K562 (cell line): ENCODE measurements at regions not wholly inside any gene's neighbourhood (a gene's known extent, or its start where the extent isn't known, plus 50 kb on each side); places are given as distances from the start of the nearest gene placed in this dataset.
A peak's percentile ranks its signal among the peaks of the same experiment; 100 is the strongest.

Experiments used
- DACH1 ChIP-seq: fragments of 450-650 bp; IDR thresholded peaks from 2 replicates; pipeline ENCODE4 v1.6.1; 2018; ENCODE audit not compliant: partially characterized antibody
- GTF2A2 ChIP-seq: IDR thresholded peaks from 2 replicates; pipeline ENCODE4 v1.6.1; 2016; ENCODE audit warnings: mild to moderate bottlenecking, missing genetic modification characterization, missing compliant biosample characterization
- LCOR ChIP-seq: sonication (generic); formaldehyde crosslinking; IDR thresholded peaks from 2 replicates; pipeline ENCODE4 v1.8.0; 2022; ENCODE audit warnings: mild to moderate bottlenecking, missing genetic modification reagents
- MECOM ChIP-seq: fragments of 250-450 bp; sonication (Bioruptor Pico); IDR thresholded peaks from 2 replicates; pipeline ENCODE4 v1.8.0; 2022; ENCODE audit warnings: inconsistent platforms
- NCOA6 ChIP-seq: fragments of 450-650 bp; IDR thresholded peaks from 2 replicates; pipeline ENCODE4 v1.6.1; 2017; ENCODE audit warnings: mild to moderate bottlenecking
- PHF20 ChIP-seq: fragments of 450-650 bp; IDR thresholded peaks from 2 replicates; pipeline ENCODE4 v1.6.1; 2018; ENCODE audit not compliant: partially characterized antibody
- SMAD2 ChIP-seq: fragments of 150-350 bp; IDR thresholded peaks from 2 replicates; pipeline ENCODE4 v1.6.1; 2014; ENCODE audit warnings: low read depth, mild to moderate bottlenecking, low read length
- SREBF1 ChIP-seq: fragments of 150-350 bp; IDR thresholded peaks from 2 replicates; pipeline ENCODE4 v1.6.1; 2014; ENCODE audit warnings: antibody characterized with exemption, low read depth, low read length, borderline replicate concordance
- SREBF2 ChIP-seq: sonication (generic); formaldehyde crosslinking; IDR thresholded peaks from 2 replicates; pipeline ENCODE4 v1.4.0; 2020; ENCODE audit warnings: mild to moderate bottlenecking, missing genetic modification reagents
- ZBTB1 ChIP-seq: sonication (generic); formaldehyde crosslinking; IDR thresholded peaks from 2 replicates; pipeline ENCODE4 v1.8.1; 2023; ENCODE audit warnings: missing genetic modification reagents, low read depth, mild to moderate bottlenecking, borderline replicate concordance
- ZNF143 ChIP-seq: sonication (generic); formaldehyde crosslinking; IDR thresholded peaks from 2 replicates; pipeline ENCODE4 v1.9.0; 2022; ENCODE audit warnings: mild to moderate bottlenecking, missing genetic modification reagents
- ZNF354B ChIP-seq: fragments of 250-450 bp; sonication (Bioruptor Pico); IDR thresholded peaks from 2 replicates; pipeline ENCODE4 v1.4.0; 2020
- ZNF699 ChIP-seq: fragments of 250-450 bp; sonication (Bioruptor Pico); IDR thresholded peaks from 2 replicates; pipeline ENCODE4 v1.8.0; 2021; ENCODE audit warnings: mild to moderate bottlenecking, moderate library complexity; ENCODE audit not compliant: insufficient replicate concordance
- TF ChIP-seq, protein P1 (sequence below): fragments of 150-350 bp; conservative IDR thresholded peaks from 2 replicates; pipeline ENCODE4 v1.6.1; 2014; ENCODE audit warnings: low read length
- TF ChIP-seq, protein P2 (sequence below): fragments of 450-650 bp; IDR thresholded peaks from 2 replicates; pipeline ENCODE4 v1.6.1; 2016; ENCODE audit warnings: low read depth, mild to moderate bottlenecking, moderate library complexity
- TF ChIP-seq, protein P3 (sequence below), 2 experiments: fragments of 150-350 bp in 1 of 2; IDR thresholded peaks; 2 replicates each; pipeline ENCODE4 v1.6.1; 2012 to 2016; ENCODE audit warnings: low read depth in 2 of 2, low read length in 2 of 2, mild to moderate bottlenecking in 1 of 2, moderate library complexity in 1 of 2
- TF ChIP-seq, protein P4 (sequence below): fragments of 250-450 bp; sonication (Bioruptor Pico); IDR thresholded peaks from 2 replicates; pipeline ENCODE4 v1.5.0; 2022; ENCODE audit warnings: mild to moderate bottlenecking
- TF ChIP-seq, protein P5 (sequence below): fragments of 450-650 bp; formaldehyde crosslinking; IDR thresholded peaks from 2 replicates; pipeline ENCODE4 v1.4.0; 2022; ENCODE audit warnings: mild to moderate bottlenecking, moderate library complexity

DNA sequence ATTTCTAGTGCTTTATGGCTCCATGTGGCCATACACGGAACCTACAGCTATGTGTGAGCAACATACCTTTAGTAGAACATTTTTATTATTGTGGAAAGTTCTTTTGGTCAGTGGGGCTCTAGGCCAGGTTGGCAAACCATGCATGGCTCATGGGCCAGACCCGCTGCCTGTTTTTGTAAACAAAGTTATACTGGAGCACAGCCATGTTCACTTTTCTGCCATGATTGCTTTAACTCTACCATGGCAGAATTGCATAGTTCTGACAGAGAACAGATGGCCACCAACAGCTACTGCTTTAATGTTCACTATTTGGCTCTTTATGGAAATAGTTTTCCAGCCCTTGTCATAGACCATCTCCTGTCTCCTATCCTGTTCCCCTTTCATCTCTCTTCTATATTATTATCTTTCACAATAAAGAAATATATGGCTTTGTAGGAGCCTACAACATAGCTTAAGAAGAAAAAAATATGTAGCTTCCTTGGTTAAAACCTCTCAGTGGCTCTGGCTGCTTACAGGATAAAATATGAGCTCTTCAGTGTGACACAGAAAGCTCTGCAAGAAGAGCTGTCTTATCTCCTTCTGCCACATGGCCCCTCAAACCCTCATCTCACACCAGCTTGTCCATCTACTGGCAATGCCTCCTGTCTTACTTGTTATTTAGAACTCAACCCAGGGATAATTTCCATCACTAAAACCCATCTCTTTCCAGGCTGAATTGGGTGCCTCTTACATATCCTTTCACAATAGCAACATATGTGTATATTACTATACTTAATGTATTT is 54.6 kb upstream of the RWDD3 start (continued):
- TF ChIP-seq DACH1 (no peak), SMAD2 (no peak), ZNF699 (CRISPR knock-in tag) (no peak), SREBF1 (no peak), ZBTB1 (CRISPR knock-in tag) (no peak), MECOM (CRISPR knock-in tag) (peak; percentile 3; the same call in 1 of the 2 replicates), ZNF354B (CRISPR knock-in tag) (no peak), GTF2A2 (no peak), SREBF2 (CRISPR knock-in tag) (no peak), ZNF143 (CRISPR knock-in tag) (no peak), NCOA6 (no peak), PHF20 (no peak), LCOR (CRISPR knock-in tag) (peak; percentile 53)
- TF ChIP-seq, protein P1, sequence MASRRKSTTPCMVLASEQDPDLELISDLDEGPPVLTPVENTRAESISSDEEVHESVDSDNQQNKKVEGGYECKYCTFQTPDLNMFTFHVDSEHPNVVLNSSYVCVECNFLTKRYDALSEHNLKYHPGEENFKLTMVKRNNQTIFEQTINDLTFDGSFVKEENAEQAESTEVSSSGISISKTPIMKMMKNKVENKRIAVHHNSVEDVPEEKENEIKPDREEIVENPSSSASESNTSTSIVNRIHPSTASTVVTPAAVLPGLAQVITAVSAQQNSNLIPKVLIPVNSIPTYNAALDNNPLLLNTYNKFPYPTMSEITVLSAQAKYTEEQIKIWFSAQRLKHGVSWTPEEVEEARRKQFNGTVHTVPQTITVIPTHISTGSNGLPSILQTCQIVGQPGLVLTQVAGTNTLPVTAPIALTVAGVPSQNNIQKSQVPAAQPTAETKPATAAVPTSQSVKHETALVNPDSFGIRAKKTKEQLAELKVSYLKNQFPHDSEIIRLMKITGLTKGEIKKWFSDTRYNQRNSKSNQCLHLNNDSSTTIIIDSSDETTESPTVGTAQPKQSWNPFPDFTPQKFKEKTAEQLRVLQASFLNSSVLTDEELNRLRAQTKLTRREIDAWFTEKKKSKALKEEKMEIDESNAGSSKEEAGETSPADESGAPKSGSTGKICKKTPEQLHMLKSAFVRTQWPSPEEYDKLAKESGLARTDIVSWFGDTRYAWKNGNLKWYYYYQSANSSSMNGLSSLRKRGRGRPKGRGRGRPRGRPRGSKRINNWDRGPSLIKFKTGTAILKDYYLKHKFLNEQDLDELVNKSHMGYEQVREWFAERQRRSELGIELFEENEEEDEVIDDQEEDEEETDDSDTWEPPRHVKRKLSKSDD = no peak
- TF ChIP-seq, protein P2, sequence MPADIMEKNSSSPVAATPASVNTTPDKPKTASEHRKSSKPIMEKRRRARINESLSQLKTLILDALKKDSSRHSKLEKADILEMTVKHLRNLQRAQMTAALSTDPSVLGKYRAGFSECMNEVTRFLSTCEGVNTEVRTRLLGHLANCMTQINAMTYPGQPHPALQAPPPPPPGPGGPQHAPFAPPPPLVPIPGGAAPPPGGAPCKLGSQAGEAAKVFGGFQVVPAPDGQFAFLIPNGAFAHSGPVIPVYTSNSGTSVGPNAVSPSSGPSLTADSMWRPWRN = no peak
- TF ChIP-seq, protein P3, sequence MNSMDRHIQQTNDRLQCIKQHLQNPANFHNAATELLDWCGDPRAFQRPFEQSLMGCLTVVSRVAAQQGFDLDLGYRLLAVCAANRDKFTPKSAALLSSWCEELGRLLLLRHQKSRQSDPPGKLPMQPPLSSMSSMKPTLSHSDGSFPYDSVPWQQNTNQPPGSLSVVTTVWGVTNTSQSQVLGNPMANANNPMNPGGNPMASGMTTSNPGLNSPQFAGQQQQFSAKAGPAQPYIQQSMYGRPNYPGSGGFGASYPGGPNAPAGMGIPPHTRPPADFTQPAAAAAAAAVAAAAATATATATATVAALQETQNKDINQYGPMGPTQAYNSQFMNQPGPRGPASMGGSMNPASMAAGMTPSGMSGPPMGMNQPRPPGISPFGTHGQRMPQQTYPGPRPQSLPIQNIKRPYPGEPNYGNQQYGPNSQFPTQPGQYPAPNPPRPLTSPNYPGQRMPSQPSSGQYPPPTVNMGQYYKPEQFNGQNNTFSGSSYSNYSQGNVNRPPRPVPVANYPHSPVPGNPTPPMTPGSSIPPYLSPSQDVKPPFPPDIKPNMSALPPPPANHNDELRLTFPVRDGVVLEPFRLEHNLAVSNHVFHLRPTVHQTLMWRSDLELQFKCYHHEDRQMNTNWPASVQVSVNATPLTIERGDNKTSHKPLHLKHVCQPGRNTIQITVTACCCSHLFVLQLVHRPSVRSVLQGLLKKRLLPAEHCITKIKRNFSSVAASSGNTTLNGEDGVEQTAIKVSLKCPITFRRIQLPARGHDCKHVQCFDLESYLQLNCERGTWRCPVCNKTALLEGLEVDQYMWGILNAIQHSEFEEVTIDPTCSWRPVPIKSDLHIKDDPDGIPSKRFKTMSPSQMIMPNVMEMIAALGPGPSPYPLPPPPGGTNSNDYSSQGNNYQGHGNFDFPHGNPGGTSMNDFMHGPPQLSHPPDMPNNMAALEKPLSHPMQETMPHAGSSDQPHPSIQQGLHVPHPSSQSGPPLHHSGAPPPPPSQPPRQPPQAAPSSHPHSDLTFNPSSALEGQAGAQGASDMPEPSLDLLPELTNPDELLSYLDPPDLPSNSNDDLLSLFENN (IDR thresholded peaks at IDR 0.05; ENCODE audit: low read depth in 2 of 2, low read length in 2 of 2) = peak in 1 of 2 experiments; percentile 80; a peak in 2 of 4 replicates
- TF ChIP-seq, protein P4, sequence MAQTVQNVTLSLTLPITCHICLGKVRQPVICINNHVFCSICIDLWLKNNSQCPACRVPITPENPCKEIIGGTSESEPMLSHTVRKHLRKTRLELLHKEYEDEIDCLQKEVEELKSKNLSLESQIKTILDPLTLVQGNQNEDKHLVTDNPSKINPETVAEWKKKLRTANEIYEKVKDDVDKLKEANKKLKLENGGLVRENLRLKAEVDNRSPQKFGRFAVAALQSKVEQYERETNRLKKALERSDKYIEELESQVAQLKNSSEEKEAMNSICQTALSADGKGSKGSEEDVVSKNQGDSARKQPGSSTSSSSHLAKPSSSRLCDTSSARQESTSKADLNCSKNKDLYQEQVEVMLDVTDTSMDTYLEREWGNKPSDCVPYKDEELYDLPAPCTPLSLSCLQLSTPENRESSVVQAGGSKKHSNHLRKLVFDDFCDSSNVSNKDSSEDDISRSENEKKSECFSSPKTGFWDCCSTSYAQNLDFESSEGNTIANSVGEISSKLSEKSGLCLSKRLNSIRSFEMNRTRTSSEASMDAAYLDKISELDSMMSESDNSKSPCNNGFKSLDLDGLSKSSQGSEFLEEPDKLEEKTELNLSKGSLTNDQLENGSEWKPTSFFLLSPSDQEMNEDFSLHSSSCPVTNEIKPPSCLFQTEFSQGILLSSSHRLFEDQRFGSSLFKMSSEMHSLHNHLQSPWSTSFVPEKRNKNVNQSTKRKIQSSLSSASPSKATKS = no peak
- TF ChIP-seq, protein P5, sequence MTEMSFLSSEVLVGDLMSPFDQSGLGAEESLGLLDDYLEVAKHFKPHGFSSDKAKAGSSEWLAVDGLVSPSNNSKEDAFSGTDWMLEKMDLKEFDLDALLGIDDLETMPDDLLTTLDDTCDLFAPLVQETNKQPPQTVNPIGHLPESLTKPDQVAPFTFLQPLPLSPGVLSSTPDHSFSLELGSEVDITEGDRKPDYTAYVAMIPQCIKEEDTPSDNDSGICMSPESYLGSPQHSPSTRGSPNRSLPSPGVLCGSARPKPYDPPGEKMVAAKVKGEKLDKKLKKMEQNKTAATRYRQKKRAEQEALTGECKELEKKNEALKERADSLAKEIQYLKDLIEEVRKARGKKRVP (CRISPR knock-in tag) = no peak
